Astrocyte (in vitro differentiated cells and primary cell): ENCODE measurements at regions not wholly inside any gene's neighbourhood (a gene's known extent, or its start where the extent isn't known, plus 50 kb on each side); places are given as distances from the start of the nearest gene placed in this dataset.

Experiments used
- DNase-seq: peaks from one replicate; pipeline ENCODE4 v3.0.0-alpha.2; 2010; ENCODE audit warnings: low read depth
- FAIRE-seq: peaks from 2 replicates; lab custom pipeline; 2011; peaks lifted over from hg19 to GRCh38; lab: Jason Lieb, UNC
- H2AFZ ChIP-seq: 2 replicates; pipeline ENCODE4 v1.6.0; 2012; ENCODE audit warnings: low read depth, low read length, inconsistent platforms
- H3K27ac ChIP-seq: 2 replicates; pipeline ENCODE4 v1.5.1; 2011; ENCODE audit warnings: low read depth, low read length, inconsistent platforms
- H3K27me3 ChIP-seq: 2 replicates; pipeline ENCODE4 v1.6.0; 2011; ENCODE audit warnings: low read length, inconsistent platforms; ENCODE audit not compliant: insufficient read depth
- H3K36me3 ChIP-seq: 2 replicates; pipeline ENCODE4 v1.5.1; 2011; ENCODE audit warnings: low read length, inconsistent platforms; ENCODE audit not compliant: insufficient read depth
- H3K4me1 ChIP-seq: 2 replicates; pipeline ENCODE4 v1.5.1; 2011; ENCODE audit warnings: low read length, inconsistent platforms; ENCODE audit not compliant: insufficient read depth
- H3K4me2 ChIP-seq: 2 replicates; pipeline ENCODE4 v1.6.0; 2012; ENCODE audit warnings: low read length, inconsistent platforms
- H3K4me3 ChIP-seq: 2 replicates; pipeline ENCODE4 v1.5.1; 2011; ENCODE audit warnings: low read depth, mild to moderate bottlenecking, low read length, inconsistent platforms; ENCODE audit not compliant: insufficient read depth
- H3K79me2 ChIP-seq: 2 replicates; pipeline ENCODE4 v1.6.0; 2012; ENCODE audit warnings: mild to moderate bottlenecking, low read length, inconsistent platforms; ENCODE audit not compliant: insufficient read depth
- H3K9ac ChIP-seq: 2 replicates; pipeline ENCODE4 v1.6.0; 2012; ENCODE audit warnings: mild to moderate bottlenecking, low read length, inconsistent platforms
- H3K9me3 ChIP-seq: 2 replicates; pipeline ENCODE4 v1.5.1; 2012; ENCODE audit warnings: low read depth, mild to moderate bottlenecking, low read length, inconsistent platforms; ENCODE audit not compliant: insufficient read depth
- H4K20me1 ChIP-seq: 2 replicates; pipeline ENCODE4 v1.6.0; 2012; ENCODE audit warnings: low read length, inconsistent platforms; ENCODE audit not compliant: insufficient read depth
- H3K27ac Mint-ChIP-seq: one replicate; pipeline ENCODE4 v1.8.0; 2021; ENCODE audit warnings: mild to moderate bottlenecking, mixed read lengths; ENCODE audit not compliant: unreplicated experiment
- H3K27me3 Mint-ChIP-seq: one replicate; pipeline ENCODE4 v1.8.0; 2021; ENCODE audit warnings: low read depth, mixed read lengths; ENCODE audit not compliant: unreplicated experiment
- H3K36me3 Mint-ChIP-seq: one replicate; pipeline ENCODE4 v1.8.0; 2021; ENCODE audit warnings: low read depth, mixed read lengths; ENCODE audit not compliant: unreplicated experiment
- H3K4me1 Mint-ChIP-seq: one replicate; pipeline ENCODE4 v1.8.0; 2021; ENCODE audit warnings: low read depth, mixed read lengths; ENCODE audit not compliant: unreplicated experiment
- H3K4me3 Mint-ChIP-seq: one replicate; pipeline ENCODE4 v1.8.0; 2021; ENCODE audit warnings: mild to moderate bottlenecking, moderate library complexity, mixed read lengths; ENCODE audit not compliant: unreplicated experiment
- H3K9me3 Mint-ChIP-seq: one replicate; pipeline ENCODE4 v1.8.0; 2021; ENCODE audit warnings: mild to moderate bottlenecking, mixed read lengths; ENCODE audit not compliant: unreplicated experiment
- EZH2 ChIP-seq: IDR thresholded peaks from 2 replicates; pipeline ENCODE4 v1.6.1; 2012; ENCODE audit warnings: mild to moderate bottlenecking, low read length, inconsistent platforms; ENCODE audit not compliant: insufficient read depth
- TF ChIP-seq, protein P1 (sequence below): IDR thresholded peaks from 2 replicates; pipeline ENCODE4 v1.5.1; 2011; ENCODE audit warnings: low read depth, mild to moderate bottlenecking, inconsistent platforms, low read length, moderate library complexity; ENCODE audit not compliant: insufficient read depth

DNA sequence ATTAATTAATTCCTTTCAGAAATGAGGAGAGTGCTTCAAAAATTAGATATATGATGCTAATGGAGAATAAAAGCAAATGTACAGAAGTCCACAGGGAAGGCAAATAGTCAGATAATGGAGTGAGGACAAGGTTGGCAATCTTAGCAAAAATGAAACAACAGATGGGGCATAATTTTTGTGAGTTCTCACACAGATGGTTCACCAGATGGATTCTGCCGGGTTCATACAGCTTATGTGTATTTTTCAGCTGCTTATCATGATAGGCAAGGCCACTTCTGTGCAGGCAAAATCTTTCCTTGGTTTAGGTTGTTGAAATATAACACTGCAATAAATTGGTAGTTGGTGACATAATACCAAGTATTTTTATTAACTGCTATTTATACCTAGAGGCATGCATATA lies 1539.0 kb upstream of the IGFBP7 start:
- no peak for TF ChIP-seq EZH2
- TF ChIP-seq, protein P1, sequence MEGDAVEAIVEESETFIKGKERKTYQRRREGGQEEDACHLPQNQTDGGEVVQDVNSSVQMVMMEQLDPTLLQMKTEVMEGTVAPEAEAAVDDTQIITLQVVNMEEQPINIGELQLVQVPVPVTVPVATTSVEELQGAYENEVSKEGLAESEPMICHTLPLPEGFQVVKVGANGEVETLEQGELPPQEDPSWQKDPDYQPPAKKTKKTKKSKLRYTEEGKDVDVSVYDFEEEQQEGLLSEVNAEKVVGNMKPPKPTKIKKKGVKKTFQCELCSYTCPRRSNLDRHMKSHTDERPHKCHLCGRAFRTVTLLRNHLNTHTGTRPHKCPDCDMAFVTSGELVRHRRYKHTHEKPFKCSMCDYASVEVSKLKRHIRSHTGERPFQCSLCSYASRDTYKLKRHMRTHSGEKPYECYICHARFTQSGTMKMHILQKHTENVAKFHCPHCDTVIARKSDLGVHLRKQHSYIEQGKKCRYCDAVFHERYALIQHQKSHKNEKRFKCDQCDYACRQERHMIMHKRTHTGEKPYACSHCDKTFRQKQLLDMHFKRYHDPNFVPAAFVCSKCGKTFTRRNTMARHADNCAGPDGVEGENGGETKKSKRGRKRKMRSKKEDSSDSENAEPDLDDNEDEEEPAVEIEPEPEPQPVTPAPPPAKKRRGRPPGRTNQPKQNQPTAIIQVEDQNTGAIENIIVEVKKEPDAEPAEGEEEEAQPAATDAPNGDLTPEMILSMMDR = no peak
- no peaks in the 10 kb centered on the region for H3K4me1 Mint-ChIP-seq
- Histone ChIP-seq H2AFZ (no peak overlapping the region), H3K27me3 (no peaks in the 10 kb centered on the region), H3K4me1 (no peaks in the 10 kb centered on the region), H3K36me3 (no peaks in the 10 kb centered on the region), H3K79me2 (no peaks in the 10 kb centered on the region), H3K4me2 (no peak overlapping the region), H3K4me3 (no peak overlapping the region), H3K27ac (no peak overlapping the region), H3K9ac (no peak overlapping the region), H3K9me3 (no peaks in the 10 kb centered on the region), H4K20me1 (no peaks in the 10 kb centered on the region)
- FAIRE-seq = no peak
- no peak for DNase-seq
- H3K9me3 Mint-ChIP-seq = no peaks in the 10 kb centered on the region
- H3K4me3 Mint-ChIP-seq = no peak overlapping the region
- no peak overlapping the region for H3K27ac Mint-ChIP-seq
- H3K27me3 Mint-ChIP-seq = no peaks in the 10 kb centered on the region
- H3K36me3 Mint-ChIP-seq = no peaks in the 10 kb centered on the region

DNA sequence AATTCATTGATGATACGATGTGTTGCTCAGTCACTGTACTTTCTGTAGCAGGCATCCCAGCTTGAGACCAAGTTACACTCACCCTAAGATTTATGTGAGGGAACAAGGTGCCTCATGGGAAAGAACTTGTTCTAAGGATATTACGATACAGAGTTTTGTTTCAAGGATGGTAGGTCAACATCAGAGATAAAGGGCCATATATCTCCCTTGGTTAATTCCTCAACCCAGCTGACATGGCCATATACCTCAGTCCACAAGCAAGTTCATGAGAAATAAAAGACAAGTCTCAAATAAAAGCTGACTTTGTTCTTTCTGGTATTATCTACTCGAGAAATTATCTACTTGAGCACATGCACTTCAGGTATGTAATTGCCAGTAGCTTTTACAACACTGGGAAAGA lies 1535.9 kb upstream of the IGFBP7 start:
- no peaks in the 10 kb centered on the region for H3K27me3 ChIP-seq
- H3K9ac ChIP-seq = no peak overlapping the region
- H3K36me3 Mint-ChIP-seq = no peaks in the 10 kb centered on the region
- DNase-seq (no peak), FAIRE-seq (no peak)
- TF ChIP-seq EZH2 = no peak
- TF ChIP-seq, protein P1 = no peak
- H3K36me3 ChIP-seq = no peaks in the 10 kb centered on the region
- no peak overlapping the region for H3K27ac Mint-ChIP-seq
- H2AFZ ChIP-seq = no peak overlapping the region
- H3K27ac ChIP-seq = no peak overlapping the region
- H3K79me2 ChIP-seq = no peaks in the 10 kb centered on the region
- no peaks in the 10 kb centered on the region for H3K4me1 ChIP-seq
- no peaks in the 10 kb centered on the region for H3K4me1 Mint-ChIP-seq
- H3K4me3 Mint-ChIP-seq = no peak overlapping the region
- no peaks in the 10 kb centered on the region for H4K20me1 ChIP-seq
- no peaks in the 10 kb centered on the region for H3K27me3 Mint-ChIP-seq
- H3K9me3 ChIP-seq = no peaks in the 10 kb centered on the region
- H3K9me3 Mint-ChIP-seq = no peaks in the 10 kb centered on the region
- H3K4me2 ChIP-seq = no peak overlapping the region
- no peak overlapping the region for H3K4me3 ChIP-seq

DNA sequence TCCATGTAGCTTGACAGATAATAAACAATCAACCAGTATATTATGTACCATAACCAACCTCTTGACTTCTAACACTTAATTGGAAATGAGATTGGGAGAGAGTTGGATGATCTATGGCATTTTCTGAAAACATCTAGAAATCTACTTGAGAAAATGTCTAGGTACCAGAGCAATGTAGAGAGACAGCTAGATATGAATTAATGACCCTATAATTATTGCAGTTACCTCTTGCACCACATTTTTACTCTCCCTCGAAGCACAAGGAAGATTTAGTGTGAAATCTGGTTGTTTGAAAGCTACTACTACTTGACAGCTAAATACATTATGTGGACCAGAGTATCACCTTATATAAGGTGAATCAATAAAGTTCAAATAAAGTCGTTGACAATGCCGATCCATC lies 1534.4 kb upstream of the IGFBP7 start:
- Mint-ChIP-seq H3K27ac (no peak overlapping the region), H3K4me1 (no peaks in the 10 kb centered on the region), H3K27me3 (peaks cover 2% of the 10 kb centered on the region), H3K4me3 (no peak overlapping the region), H3K9me3 (no peaks in the 10 kb centered on the region), H3K36me3 (no peaks in the 10 kb centered on the region)
- Histone ChIP-seq H3K9ac (no peak overlapping the region), H3K9me3 (no peaks in the 10 kb centered on the region), H3K79me2 (no peaks in the 10 kb centered on the region), H3K4me3 (no peak overlapping the region), H2AFZ (no peak overlapping the region), H3K4me2 (no peak overlapping the region), H3K27me3 (no peaks in the 10 kb centered on the region), H3K4me1 (no peaks in the 10 kb centered on the region), H3K27ac (no peak overlapping the region), H4K20me1 (no peaks in the 10 kb centered on the region), H3K36me3 (no peaks in the 10 kb centered on the region)
- TF ChIP-seq EZH2 = no peak
- TF ChIP-seq, protein P1 = no peak
- FAIRE-seq (no peak), DNase-seq (no peak)
